ENCODE measurements at regions not wholly inside any gene's neighbourhood (a gene's known extent, or its start where the extent isn't known, plus 50 kb on each side); places are given as distances from the start of the nearest gene placed in this dataset.

GRCh38 chr22:49499433-49500075 lies 328.1 kb downstream of the BRD1 start:
- no peaks in the 10 kb centered on the region for H3K9me3 ChIP-seq (ENCODE audit: control insufficient read depth, insufficient read depth, low read length)
- Mint-ChIP-seq H3K4me3 (no peak overlapping the region), H3K36me3 (no peaks in the 10 kb centered on the region), H3K9me3 (no peaks in the 10 kb centered on the region), H3K27ac (no peak overlapping the region), H3K27me3 (ENCODE audit: low read depth in 2 of 2) (no peaks in the 10 kb centered on the region), H3K4me1 (peaks cover 4 to 6% of the 10 kb centered on the region in 2 donors)
- 78% methylated on average over 1 of the region's 1 CpG for WGBS (ENCODE audit: insufficient coverage)
- H3K4me3 ChIP-seq (ENCODE audit: low read length), result no peak overlapping the region
- H3K27me3 ChIP-seq (ENCODE audit: control insufficient read depth, insufficient read depth, low read length), result no peaks in the 10 kb centered on the region
- TF ChIP-seq CTCF (IDR thresholded peaks at IDR 0.05), result no peak
- H3K36me3 ChIP-seq (ENCODE audit: control insufficient read depth, insufficient read depth, low read length), result no peaks in the 10 kb centered on the region
- no peak overlapping the region for H3K27ac ChIP-seq (ENCODE audit: low read length)
- no peak for ATAC-seq
- H3K4me1 ChIP-seq (ENCODE audit: control insufficient read depth, insufficient read depth, low read length), result no peaks in the 10 kb centered on the region
- intact Hi-C loops (cut with micrococcal nuclease), result no loop called here
- DNase-seq, result no peak

- no peak overlapping the region for H3K4me3 Mint-ChIP-seq
- no peaks in the 10 kb centered on the region for H3K36me3 Mint-ChIP-seq
- H3K4me1 Mint-ChIP-seq, result peaks cover 6% of the 10 kb centered on the region in 2 donors
- no peaks in the 10 kb centered on the region for H3K9me3 Mint-ChIP-seq
- no peak for TF ChIP-seq CTCF (IDR thresholded peaks at IDR 0.05)
- H3K27me3 ChIP-seq (ENCODE audit: control insufficient read depth, insufficient read depth, low read length), result no peaks in the 10 kb centered on the region
- no peak for ATAC-seq
- no peak for DNase-seq
- no peak overlapping the region for H3K4me3 ChIP-seq (ENCODE audit: low read length)
- no peaks in the 10 kb centered on the region for H3K27me3 Mint-ChIP-seq (ENCODE audit: low read depth in 2 of 2)
- H3K9me3 ChIP-seq (ENCODE audit: control insufficient read depth, insufficient read depth, low read length), result no peaks in the 10 kb centered on the region
- H3K36me3 ChIP-seq (ENCODE audit: control insufficient read depth, insufficient read depth, low read length), result no peaks in the 10 kb centered on the region
- H3K27ac Mint-ChIP-seq, result no peak overlapping the region
- intact Hi-C loops (cut with micrococcal nuclease), result no loop called here
- H3K27ac ChIP-seq (ENCODE audit: low read length), result no peak overlapping the region
- no peaks in the 10 kb centered on the region for H3K4me1 ChIP-seq (ENCODE audit: control insufficient read depth, insufficient read depth, low read length)
- WGBS (ENCODE audit: insufficient coverage), result 46% methylated on average over 2 of the region's 2 CpGs
Measured at GRCh38 chr22:49497266-49497665, 330.4 kb downstream of the BRD1 start.

- intact Hi-C loops (cut with micrococcal nuclease), result no loop called here
- no peak for TF ChIP-seq CTCF (IDR thresholded peaks at IDR 0.05)
- DNase-seq (no peak), ATAC-seq (no peak)
- Mint-ChIP-seq H3K36me3 (no peaks in the 10 kb centered on the region), H3K27ac (no peak overlapping the region), H3K27me3 (ENCODE audit: low read depth in 2 of 2) (no peaks in the 10 kb centered on the region), H3K4me1 (peaks cover 6% of the 10 kb centered on the region in 2 donors), H3K4me3 (no peak overlapping the region), H3K9me3 (no peaks in the 10 kb centered on the region)
- Histone ChIP-seq H3K4me1 (ENCODE audit: control insufficient read depth, insufficient read depth, low read length) (no peaks in the 10 kb centered on the region), H3K36me3 (ENCODE audit: control insufficient read depth, insufficient read depth, low read length) (no peaks in the 10 kb centered on the region), H3K4me3 (ENCODE audit: low read length) (no peak overlapping the region), H3K27ac (ENCODE audit: low read length) (no peak overlapping the region), H3K9me3 (ENCODE audit: control insufficient read depth, insufficient read depth, low read length) (no peaks in the 10 kb centered on the region), H3K27me3 (ENCODE audit: control insufficient read depth, insufficient read depth, low read length) (no peaks in the 10 kb centered on the region)
- 95% methylated on average over 12 of the region's 12 CpGs for WGBS (ENCODE audit: insufficient coverage)
Measured at GRCh38 chr22:49494555-49494954, 333.1 kb downstream of the BRD1 start.

- TF ChIP-seq CTCF (IDR thresholded peaks at IDR 0.05), result no peak
- Mint-ChIP-seq H3K9me3 (no peaks in the 10 kb centered on the region), H3K4me3 (no peak overlapping the region), H3K27ac (no peak overlapping the region), H3K36me3 (no peaks in the 10 kb centered on the region), H3K27me3 (ENCODE audit: low read depth in 2 of 2) (no peaks in the 10 kb centered on the region), H3K4me1 (peaks cover 6% of the 10 kb centered on the region in 2 donors)
- H3K27me3 ChIP-seq (ENCODE audit: control insufficient read depth, insufficient read depth, low read length), result no peaks in the 10 kb centered on the region
- 94% methylated on average over 10 of the region's 12 CpGs for WGBS (ENCODE audit: insufficient coverage)
- H3K9me3 ChIP-seq (ENCODE audit: control insufficient read depth, insufficient read depth, low read length), result no peaks in the 10 kb centered on the region
- H3K4me1 ChIP-seq (ENCODE audit: control insufficient read depth, insufficient read depth, low read length), result no peaks in the 10 kb centered on the region
- no peak for DNase-seq
- no peaks in the 10 kb centered on the region for H3K36me3 ChIP-seq (ENCODE audit: control insufficient read depth, insufficient read depth, low read length)
- H3K4me3 ChIP-seq (ENCODE audit: low read length), result no peak overlapping the region
- no peak for ATAC-seq
- H3K27ac ChIP-seq (ENCODE audit: low read length), result no peak overlapping the region
- intact Hi-C loops (cut with micrococcal nuclease), result no loop called here
Measured at GRCh38 chr22:49492741-49493251, 334.9 kb downstream of the BRD1 start.
